ENCODE measurements at regions not wholly inside any gene's neighbourhood (a gene's known extent, or its start where the extent isn't known, plus 50 kb on each side); places are given as distances from the start of the nearest gene placed in this dataset.

GRCh38 chr3:70749122-70749521 is 436.7 kb upstream of the MDFIC2 start:
- H3K27me3 ChIP-seq, result no peaks in the 10 kb centered on the region
- DNase-seq, result no peak
- H3K36me3 ChIP-seq, result no peaks in the 10 kb centered on the region
- H3K4me3 ChIP-seq (ENCODE audit: low read depth, low read length), result no peak overlapping the region
- TF ChIP-seq CTCF (IDR thresholded peaks at IDR 0.05; ENCODE audit: low read depth, low read length), result no peak
- no peaks in the 10 kb centered on the region for H3K9me3 ChIP-seq
- no peaks in the 10 kb centered on the region for H3K4me1 ChIP-seq

GRCh38 chr3:70748593-70748992 is 436.2 kb upstream of the MDFIC2 start:
- Histone ChIP-seq H3K4me3 (ENCODE audit: low read depth, low read length) (no peak overlapping the region), H3K27me3 (no peaks in the 10 kb centered on the region), H3K36me3 (no peaks in the 10 kb centered on the region), H3K4me1 (no peaks in the 10 kb centered on the region), H3K9me3 (no peaks in the 10 kb centered on the region)
- TF ChIP-seq CTCF (IDR thresholded peaks at IDR 0.05; ENCODE audit: low read depth, low read length), result no peak
- no peak for DNase-seq

- no peaks in the 10 kb centered on the region for H3K4me1 ChIP-seq
- H3K9me3 ChIP-seq, result no peaks in the 10 kb centered on the region
- no peaks in the 10 kb centered on the region for H3K27me3 ChIP-seq
- no peak for TF ChIP-seq CTCF (IDR thresholded peaks at IDR 0.05; ENCODE audit: low read depth, low read length)
- no peak overlapping the region for H3K4me3 ChIP-seq (ENCODE audit: low read depth, low read length)
- H3K36me3 ChIP-seq, result no peaks in the 10 kb centered on the region
- DNase-seq, result no peak
These were observed 435.4 kb upstream of the MDFIC2 start for GRCh38 chr3:70747847-70748246.

- no peak for TF ChIP-seq CTCF (IDR thresholded peaks at IDR 0.05; ENCODE audit: low read depth, low read length)
- no peaks in the 10 kb centered on the region for H3K27me3 ChIP-seq
- no peaks in the 10 kb centered on the region for H3K36me3 ChIP-seq
- no peak for DNase-seq
- H3K4me3 ChIP-seq (ENCODE audit: low read depth, low read length), result no peak overlapping the region
- no peaks in the 10 kb centered on the region for H3K4me1 ChIP-seq
- H3K9me3 ChIP-seq, result no peaks in the 10 kb centered on the region
These were observed 432.1 kb upstream of the MDFIC2 start for GRCh38 chr3:70744536-70744935.

GRCh38 chr3:70743754-70744153 is 431.3 kb upstream of the MDFIC2 start:
- TF ChIP-seq CTCF (IDR thresholded peaks at IDR 0.05; ENCODE audit: low read depth, low read length), result no peak
- H3K27me3 ChIP-seq, result no peaks in the 10 kb centered on the region
- no peak for DNase-seq

GRCh38 chr3:70742081-70742480 is 429.6 kb upstream of the MDFIC2 start:
- no peak for DNase-seq
- no peaks in the 10 kb centered on the region for H3K4me1 ChIP-seq
- H3K36me3 ChIP-seq, result no peaks in the 10 kb centered on the region
- H3K27me3 ChIP-seq, result no peaks in the 10 kb centered on the region
- no peak overlapping the region for H3K4me3 ChIP-seq (ENCODE audit: low read depth, low read length)
- TF ChIP-seq CTCF (IDR thresholded peaks at IDR 0.05; ENCODE audit: low read depth, low read length), result no peak
- H3K9me3 ChIP-seq, result no peaks in the 10 kb centered on the region

More at GRCh38 chr3:70743754-70744153, 431.3 kb upstream of the MDFIC2 start:
- H3K4me3 ChIP-seq (ENCODE audit: low read depth, low read length), result no peak overlapping the region
- H3K4me1 ChIP-seq, result no peaks in the 10 kb centered on the region
- H3K36me3 ChIP-seq, result no peaks in the 10 kb centered on the region
- no peaks in the 10 kb centered on the region for H3K9me3 ChIP-seq

Measured in BE2C (cell line).